ENCODE measurements at regions not wholly inside any gene's neighbourhood (a gene's known extent, or its start where the extent isn't known, plus 50 kb on each side); places are given as distances from the start of the nearest gene placed in this dataset.
"Not testable (repeated sequence)": the region's sequence is repeated elsewhere in the genome, so short reads cannot be mapped to it uniquely, and the experiment has no call there.

- DNase-seq (ENCODE audit: low spot score) = no peak
Observed at GRCh38 chr2:142580691-142581090, 296.8 kb upstream of the KYNU start.

GRCh38 chr2:142575561-142575960 is 301.9 kb upstream of the KYNU start:
- no peak for DNase-seq (ENCODE audit: low spot score)

- no peak for DNase-seq (ENCODE audit: low spot score)
Observed at GRCh38 chr2:142574388-142574787, 303.1 kb upstream of the KYNU start.

GRCh38 chr2:142572346-142573132 is 304.9 kb upstream of the KYNU start:
- DNase-seq (ENCODE audit: low spot score) = no peak

- no peak for DNase-seq (ENCODE audit: low spot score)
Observed at GRCh38 chr2:142571934-142572333, 305.5 kb upstream of the KYNU start.

GRCh38 chr2:142562900-142563299 is 314.6 kb upstream of the KYNU start:
- no peak for DNase-seq (ENCODE audit: low spot score)

GRCh38 chr2:142561656-142562055 is 315.8 kb upstream of the KYNU start:
- DNase-seq (ENCODE audit: low spot score) = no peak

GRCh38 chr2:142557391-142557790 is 320.1 kb upstream of the KYNU start:
- no peak for DNase-seq (ENCODE audit: low spot score)

- not testable (repeated sequence) for DNase-seq (ENCODE audit: low spot score)
Observed at GRCh38 chr2:142545999-142546398, 331.5 kb upstream of the KYNU start.

- DNase-seq (ENCODE audit: low spot score) = no peak
Observed at GRCh38 chr2:142545036-142545435, 332.4 kb upstream of the KYNU start.

- DNase-seq (ENCODE audit: low spot score) = no peak
Observed at GRCh38 chr2:142544173-142544572, 333.3 kb upstream of the KYNU start.

- no peak for DNase-seq (ENCODE audit: low spot score)
Observed at GRCh38 chr2:142542431-142542910, 335.0 kb upstream of the KYNU start.

- no peak for DNase-seq (ENCODE audit: low spot score)
Observed at GRCh38 chr2:142536966-142537365, 340.5 kb upstream of the KYNU start.

GRCh38 chr2:142536492-142536891 is 341.0 kb upstream of the KYNU start:
- DNase-seq (ENCODE audit: low spot score) = no peak

GRCh38 chr2:142535311-142535710 is 342.2 kb upstream of the KYNU start:
- DNase-seq (ENCODE audit: low spot score) = no peak

GRCh38 chr2:142533177-142533576 is 344.3 kb upstream of the KYNU start:
- DNase-seq (ENCODE audit: low spot score) = no peak

- DNase-seq (ENCODE audit: low spot score) = peak; percentile 85
Observed at GRCh38 chr2:142531377-142531776, 346.1 kb upstream of the KYNU start.

- no peak for DNase-seq (ENCODE audit: low spot score)
Observed at GRCh38 chr2:142525720-142526119, 351.7 kb upstream of the KYNU start.

- DNase-seq (ENCODE audit: low spot score) = no peak
Observed at GRCh38 chr2:142521492-142521891, 356.0 kb upstream of the KYNU start.

- DNase-seq (ENCODE audit: low spot score) = no peak
Observed at GRCh38 chr2:142515493-142515892, 362.0 kb upstream of the KYNU start.

- no peak for DNase-seq (ENCODE audit: low spot score)
Observed at GRCh38 chr2:142509401-142509800, 368.1 kb upstream of the KYNU start.

- no peak for DNase-seq (ENCODE audit: low spot score)
Observed at GRCh38 chr2:142504754-142505153, 372.7 kb upstream of the KYNU start.

- no peak for DNase-seq (ENCODE audit: low spot score)
Observed at GRCh38 chr2:142502402-142502801, 371.6 kb upstream of the LRP1B start.

GRCh38 chr2:142495141-142495540 is 364.3 kb upstream of the LRP1B start:
- DNase-seq (ENCODE audit: low spot score) = no peak
